ENCODE measurements at regions not wholly inside any gene's neighbourhood (a gene's known extent, or its start where the extent isn't known, plus 50 kb on each side); places are given as distances from the start of the nearest gene placed in this dataset.

DNA sequence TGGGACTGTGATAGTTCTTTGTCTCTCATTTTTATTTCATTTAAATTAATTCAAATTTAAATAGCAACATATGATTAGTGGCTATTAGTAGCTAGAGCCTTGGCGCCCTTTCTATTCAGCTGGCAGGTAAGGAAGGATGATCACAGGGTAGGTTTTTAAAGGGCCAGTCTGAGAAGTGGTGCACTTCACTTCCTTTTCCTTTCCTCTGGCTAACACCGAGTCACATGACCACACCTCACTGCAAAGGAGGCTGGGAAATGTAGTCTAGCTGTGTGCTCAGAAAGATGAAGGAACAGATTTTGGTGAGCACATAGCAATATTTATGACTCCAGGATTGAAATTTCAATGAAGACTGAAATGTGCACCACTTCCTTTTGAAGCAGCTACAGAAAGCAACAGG is 128.7 kb downstream of the TSHZ3 start:
- Mint-ChIP-seq H3K4me3 (no peak overlapping the region), H3K36me3 (ENCODE audit: insufficient read depth in 1 of 3, low read depth in 3 of 3) (no peaks in the 10 kb centered on the region)

More for the DNA sequence above, 128.7 kb downstream of the TSHZ3 start:
- Mint-ChIP-seq H3K27ac (no peak overlapping the region), H3K9me3 (no peaks in the 10 kb centered on the region; a peak in 1 of 5 replicates), H3K4me1 (no peaks in the 10 kb centered on the region), H3K27me3 (ENCODE audit: low read depth) (peaks cover 5% of the 10 kb centered on the region)
- Histone ChIP-seq H3K27me3 (ENCODE audit: insufficient read depth, low read length) (no peaks in the 10 kb centered on the region), H3K4me2 (ENCODE audit: insufficient read depth, insufficient read length, low read length) (no peak overlapping the region), H2BK12ac (ENCODE audit: insufficient read length, low read depth, low read length) (no peak overlapping the region), H2AK5ac (ENCODE audit: insufficient read length, low read length) (no peak overlapping the region), H3K9me3 (ENCODE audit: control insufficient read depth, low read depth, low read length) (no peaks in the 10 kb centered on the region), H3K14ac (ENCODE audit: insufficient read depth, low read length) (no peak overlapping the region), H3K18ac (ENCODE audit: insufficient read length, low read depth, low read length) (no peak overlapping the region), H3K79me1 (ENCODE audit: insufficient read depth, low read depth, low read length, poor library complexity, severe bottlenecking) (no peaks in the 10 kb centered on the region), H3K4ac (ENCODE audit: low read depth, low read length) (no peak overlapping the region), H2BK5ac (ENCODE audit: insufficient read length, low read length) (no peak overlapping the region), H2AFZ (ENCODE audit: low read length) (peak overlapping the region; percentile 69), H2BK15ac (ENCODE audit: low read depth, low read length) (no peak overlapping the region), H3K56ac (ENCODE audit: insufficient read length, low read depth, low read length) (no peak overlapping the region), H3K23me2 (ENCODE audit: insufficient read length, low read depth, low read length, poor library complexity, severe bottlenecking) (no peaks in the 10 kb centered on the region), H3K79me2 (ENCODE audit: insufficient read depth, low read length) (no peaks in the 10 kb centered on the region), H4K5ac (ENCODE audit: insufficient read length, low read depth, low read length) (no peak overlapping the region), H4K8ac (replicated peaks; ENCODE audit: insufficient read length, low read depth, low read length) (no peak overlapping the region), H4K20me1 (ENCODE audit: control insufficient read depth, insufficient read depth, insufficient read length) (no peaks in the 10 kb centered on the region), H2BK120ac (ENCODE audit: low read depth, low read length, poor library complexity, severe bottlenecking) (no peak overlapping the region), H3T11ph (ENCODE audit: low read length) (no peak overlapping the region), H3K27ac (ENCODE audit: insufficient read length, low read depth, low read length) (no peak overlapping the region), H4K91ac (ENCODE audit: insufficient read length, low read depth, low read length) (no peak overlapping the region), H3K23ac (ENCODE audit: insufficient read length, low read depth, low read length) (no peak overlapping the region), H3K9ac (ENCODE audit: extremely low read depth, insufficient read length, low read length) (no peak overlapping the region), H2BK20ac (ENCODE audit: low read depth, low read length, poor library complexity, severe bottlenecking) (no peak overlapping the region), H3K4me1 (ENCODE audit: insufficient read depth, low read length) (peaks cover 2% of the 10 kb centered on the region; the same call in 1 of the 2 replicates)
- no CpG with 5 or more reads among the region's 2 CpGs for WGBS (ENCODE audit: extremely low coverage, insufficient read length, low lambda C conversion rate)
- DNase-seq: peak; percentile 48
- TF ChIP-seq, protein P1, sequence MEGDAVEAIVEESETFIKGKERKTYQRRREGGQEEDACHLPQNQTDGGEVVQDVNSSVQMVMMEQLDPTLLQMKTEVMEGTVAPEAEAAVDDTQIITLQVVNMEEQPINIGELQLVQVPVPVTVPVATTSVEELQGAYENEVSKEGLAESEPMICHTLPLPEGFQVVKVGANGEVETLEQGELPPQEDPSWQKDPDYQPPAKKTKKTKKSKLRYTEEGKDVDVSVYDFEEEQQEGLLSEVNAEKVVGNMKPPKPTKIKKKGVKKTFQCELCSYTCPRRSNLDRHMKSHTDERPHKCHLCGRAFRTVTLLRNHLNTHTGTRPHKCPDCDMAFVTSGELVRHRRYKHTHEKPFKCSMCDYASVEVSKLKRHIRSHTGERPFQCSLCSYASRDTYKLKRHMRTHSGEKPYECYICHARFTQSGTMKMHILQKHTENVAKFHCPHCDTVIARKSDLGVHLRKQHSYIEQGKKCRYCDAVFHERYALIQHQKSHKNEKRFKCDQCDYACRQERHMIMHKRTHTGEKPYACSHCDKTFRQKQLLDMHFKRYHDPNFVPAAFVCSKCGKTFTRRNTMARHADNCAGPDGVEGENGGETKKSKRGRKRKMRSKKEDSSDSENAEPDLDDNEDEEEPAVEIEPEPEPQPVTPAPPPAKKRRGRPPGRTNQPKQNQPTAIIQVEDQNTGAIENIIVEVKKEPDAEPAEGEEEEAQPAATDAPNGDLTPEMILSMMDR (conservative IDR thresholded peaks at IDR 0.05): no peak

Measured in H9 (cell line).